ENCODE measurements at regions not wholly inside any gene's neighbourhood (a gene's known extent, or its start where the extent isn't known, plus 50 kb on each side); places are given as distances from the start of the nearest gene placed in this dataset.

DNA sequence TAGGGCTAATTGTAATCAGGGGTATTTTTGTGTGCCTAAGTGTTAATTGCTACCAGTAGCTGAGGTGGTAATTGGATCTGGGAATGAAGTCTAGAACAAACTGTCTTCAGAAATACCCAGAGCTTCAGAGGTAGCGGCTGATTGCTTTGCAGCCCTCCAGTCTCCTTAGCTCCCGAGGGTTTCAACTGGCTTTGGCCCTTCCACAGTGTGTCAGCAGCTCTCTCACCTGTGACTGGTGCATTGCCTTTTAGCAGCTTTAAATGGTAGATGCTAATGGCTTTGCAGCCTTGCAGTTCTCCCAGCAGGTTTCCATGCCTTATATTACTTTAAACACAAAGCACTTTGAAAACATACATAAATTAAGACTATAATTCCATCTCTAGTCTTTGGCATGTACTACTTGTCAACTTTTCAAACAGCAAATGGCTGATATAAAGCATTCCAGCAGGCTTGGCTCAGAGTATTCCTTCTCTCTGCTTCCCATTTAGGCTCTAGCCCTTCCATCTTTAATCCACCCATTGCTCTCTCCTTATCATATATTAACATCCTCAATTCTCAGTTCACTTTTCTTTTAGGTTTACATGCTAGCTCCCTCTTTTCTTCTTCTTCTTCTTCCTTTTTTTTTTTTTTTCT lies 156.4 kb upstream of the GALNT13 start:
- Histone ChIP-seq H3K36me3 (ENCODE audit: insufficient read depth, low read depth, low read length) (no peaks in the 10 kb centered on the region), H3K27ac (ENCODE audit: low read length) (no peak overlapping the region), H3K9me3 (ENCODE audit: insufficient read depth, low read depth, low read length) (no peaks in the 10 kb centered on the region), H3K27me3 (ENCODE audit: insufficient read depth, low read length) (no peaks in the 10 kb centered on the region), H3K4me3 (ENCODE audit: low read length) (no peak overlapping the region), H3K4me1 (ENCODE audit: insufficient read depth, low read length) (no peaks in the 10 kb centered on the region), H3K9ac (ENCODE audit: low read depth, low read length) (no peak overlapping the region)

DNA sequence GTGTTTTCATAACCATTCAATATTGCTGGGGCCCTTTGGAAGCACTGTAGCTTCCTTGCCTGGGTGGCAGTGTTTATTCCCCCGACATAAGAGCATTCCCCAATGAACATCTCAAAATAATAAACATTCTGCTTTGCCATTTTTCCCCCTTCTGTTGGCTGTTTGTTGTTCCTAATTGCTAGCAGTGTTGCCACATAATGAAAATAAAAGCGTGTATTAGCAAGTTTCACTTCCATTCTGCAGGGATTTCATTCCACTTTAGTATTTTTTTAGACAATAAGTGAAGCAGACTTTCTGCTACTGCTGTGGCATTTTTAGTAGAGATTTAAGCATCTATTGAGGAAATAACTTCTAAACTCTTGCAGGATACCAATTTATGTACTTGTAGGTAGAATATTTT lies 154.7 kb upstream of the GALNT13 start:
- H3K27me3 ChIP-seq (ENCODE audit: insufficient read depth, low read length), result no peaks in the 10 kb centered on the region
- H3K4me1 ChIP-seq (ENCODE audit: insufficient read depth, low read length), result no peaks in the 10 kb centered on the region
- no peak overlapping the region for H3K27ac ChIP-seq (ENCODE audit: low read length)
- H3K4me3 ChIP-seq (ENCODE audit: low read length), result no peak overlapping the region
- no peak overlapping the region for H3K9ac ChIP-seq (ENCODE audit: low read depth, low read length)
- H3K36me3 ChIP-seq (ENCODE audit: insufficient read depth, low read depth, low read length), result no peaks in the 10 kb centered on the region
- H3K9me3 ChIP-seq (ENCODE audit: insufficient read depth, low read depth, low read length), result no peaks in the 10 kb centered on the region

DNA sequence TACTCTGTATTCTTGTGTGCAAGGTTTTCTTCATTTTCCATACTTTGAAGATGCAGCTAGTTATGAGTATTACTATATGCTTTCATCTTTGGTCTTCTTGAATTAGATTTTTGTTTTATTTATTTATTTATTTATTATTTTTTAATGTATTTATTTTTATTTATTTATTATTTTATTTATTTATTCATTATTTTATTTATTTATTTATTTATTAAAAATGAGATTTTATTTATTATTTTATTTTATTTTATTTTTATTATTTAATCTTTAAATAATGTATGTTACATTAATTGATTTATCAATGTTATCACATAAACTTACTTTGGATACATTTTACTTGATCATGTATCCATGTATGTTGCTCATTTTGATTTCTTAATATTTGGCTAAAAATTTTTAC lies 132.3 kb upstream of the GALNT13 start:
- Histone ChIP-seq H3K4me3 (ENCODE audit: low read length) (no peak overlapping the region), H3K9ac (ENCODE audit: low read depth, low read length) (no peak overlapping the region), H3K27ac (ENCODE audit: low read length) (no peak overlapping the region), H3K27me3 (ENCODE audit: insufficient read depth, low read length) (no peaks in the 10 kb centered on the region), H3K9me3 (ENCODE audit: insufficient read depth, low read depth, low read length) (no peaks in the 10 kb centered on the region), H3K4me1 (ENCODE audit: insufficient read depth, low read length) (no peaks in the 10 kb centered on the region), H3K36me3 (ENCODE audit: insufficient read depth, low read depth, low read length) (no peaks in the 10 kb centered on the region)

DNA sequence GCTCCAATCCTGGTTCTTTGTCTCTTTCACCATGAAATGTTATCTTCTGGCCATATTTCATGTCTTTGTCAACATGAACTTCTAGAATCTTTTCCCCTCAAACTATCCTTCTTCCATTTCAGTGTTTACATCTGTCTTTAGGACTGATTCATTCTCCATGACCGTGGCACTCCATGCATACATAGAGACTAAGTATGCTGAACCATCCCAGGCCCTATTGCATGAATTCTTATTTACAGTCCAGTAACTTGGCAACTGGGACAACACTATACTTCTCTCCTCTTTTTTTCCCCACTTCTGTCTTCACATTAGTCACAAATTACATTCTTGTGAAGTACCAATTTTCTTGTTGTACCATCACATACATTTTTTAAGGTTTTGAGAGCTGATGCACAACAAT lies 109.8 kb upstream of the GALNT13 start:
- H3K9ac ChIP-seq (ENCODE audit: low read depth, low read length), result no peak overlapping the region
- H3K9me3 ChIP-seq (ENCODE audit: insufficient read depth, low read depth, low read length), result peaks cover 7% of the 10 kb centered on the region
- H3K27me3 ChIP-seq (ENCODE audit: insufficient read depth, low read length), result no peaks in the 10 kb centered on the region
- H3K27ac ChIP-seq (ENCODE audit: low read length), result no peak overlapping the region
- H3K4me3 ChIP-seq (ENCODE audit: low read length), result no peak overlapping the region
- H3K36me3 ChIP-seq (ENCODE audit: insufficient read depth, low read depth, low read length), result no peaks in the 10 kb centered on the region
- H3K4me1 ChIP-seq (ENCODE audit: insufficient read depth, low read length), result no peaks in the 10 kb centered on the region

DNA sequence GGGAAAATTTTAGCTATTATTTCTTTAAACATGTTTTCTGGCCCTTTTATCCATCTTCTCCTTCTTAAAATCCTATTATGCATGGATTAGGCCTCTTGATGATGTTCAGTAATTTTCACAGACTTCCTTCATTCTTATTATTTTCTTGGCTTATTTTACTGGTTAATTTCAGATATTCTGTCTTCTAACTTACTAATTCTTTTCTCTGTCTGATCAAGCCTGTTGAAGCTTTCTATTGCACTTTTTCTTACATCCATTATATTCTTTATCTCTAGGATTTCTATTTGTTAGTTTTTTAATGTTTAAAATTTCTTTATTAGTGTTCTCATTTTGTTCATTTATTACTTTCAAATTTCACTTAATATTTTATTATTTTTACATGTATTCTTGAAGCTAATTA lies 105.3 kb upstream of the GALNT13 start:
- H3K36me3 ChIP-seq (ENCODE audit: insufficient read depth, low read depth, low read length), result no peaks in the 10 kb centered on the region
- H3K27me3 ChIP-seq (ENCODE audit: insufficient read depth, low read length), result no peaks in the 10 kb centered on the region
- no peak overlapping the region for H3K4me3 ChIP-seq (ENCODE audit: low read length)
- H3K4me1 ChIP-seq (ENCODE audit: insufficient read depth, low read length), result no peaks in the 10 kb centered on the region
- no peak overlapping the region for H3K9ac ChIP-seq (ENCODE audit: low read depth, low read length)
- H3K27ac ChIP-seq (ENCODE audit: low read length), result no peak overlapping the region
- H3K9me3 ChIP-seq (ENCODE audit: insufficient read depth, low read depth, low read length), result peaks cover 7% of the 10 kb centered on the region

DNA sequence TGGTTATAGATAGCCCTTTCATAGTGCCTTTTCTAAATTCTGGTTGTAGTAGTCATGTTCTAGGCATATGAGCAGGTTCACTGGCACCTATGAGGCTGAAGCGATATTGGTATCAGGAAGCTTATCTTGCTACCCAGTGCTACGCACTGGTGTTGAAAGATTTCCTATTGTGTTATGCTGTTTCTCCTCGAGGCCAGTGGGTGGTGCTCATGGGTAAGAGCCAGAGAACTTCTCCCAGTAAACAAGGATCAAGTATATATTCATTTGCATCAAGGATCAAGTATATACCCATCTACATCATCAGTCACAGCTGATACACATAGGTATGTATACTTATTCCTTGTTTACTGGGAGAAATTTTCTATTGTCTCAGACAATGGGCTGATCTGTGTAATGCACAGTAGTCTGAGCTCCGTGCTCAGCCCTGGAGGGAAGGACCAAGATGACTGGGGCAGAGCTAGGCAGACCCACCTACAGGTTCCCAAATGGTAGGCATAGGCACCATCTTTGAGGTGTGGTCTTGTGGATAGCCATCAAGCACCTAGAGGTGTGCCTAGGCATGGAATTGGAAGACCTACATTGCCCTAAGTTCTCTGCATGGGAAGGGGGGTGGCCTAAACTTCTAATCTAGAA lies 101.2 kb upstream of the GALNT13 start:
- Histone ChIP-seq H3K4me3 (ENCODE audit: low read length) (no peak overlapping the region), H3K27ac (ENCODE audit: low read length) (no peak overlapping the region), H3K4me1 (ENCODE audit: insufficient read depth, low read length) (no peaks in the 10 kb centered on the region), H3K36me3 (ENCODE audit: insufficient read depth, low read depth, low read length) (no peaks in the 10 kb centered on the region), H3K27me3 (ENCODE audit: insufficient read depth, low read length) (no peaks in the 10 kb centered on the region), H3K9ac (ENCODE audit: low read depth, low read length) (no peak overlapping the region), H3K9me3 (ENCODE audit: insufficient read depth, low read depth, low read length) (peaks cover 7% of the 10 kb centered on the region)

DNA sequence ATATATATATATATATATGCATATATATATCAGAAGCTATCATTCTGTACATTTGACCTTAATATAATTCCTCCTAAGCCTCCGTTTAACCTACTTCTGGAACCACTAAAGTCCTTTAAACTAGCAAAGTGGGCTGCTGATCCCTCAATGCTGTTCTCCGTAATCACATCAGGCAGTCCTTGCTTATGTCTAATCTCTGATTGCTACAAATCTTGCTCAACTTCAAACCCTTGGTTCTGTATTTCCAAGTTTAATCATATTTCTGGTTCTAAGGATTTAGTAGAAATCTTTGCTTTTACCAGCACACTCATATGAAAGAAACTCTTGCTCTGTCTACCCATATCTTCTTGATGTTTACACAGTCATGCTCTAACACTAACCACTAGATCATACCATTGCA lies 91.5 kb upstream of the GALNT13 start:
- Histone ChIP-seq H3K27me3 (ENCODE audit: insufficient read depth, low read length) (no peaks in the 10 kb centered on the region), H3K4me1 (ENCODE audit: insufficient read depth, low read length) (no peaks in the 10 kb centered on the region), H3K9ac (ENCODE audit: low read depth, low read length) (no peak overlapping the region), H3K9me3 (ENCODE audit: insufficient read depth, low read depth, low read length) (no peaks in the 10 kb centered on the region), H3K36me3 (ENCODE audit: insufficient read depth, low read depth, low read length) (no peaks in the 10 kb centered on the region), H3K4me3 (ENCODE audit: low read length) (no peak overlapping the region), H3K27ac (ENCODE audit: low read length) (no peak overlapping the region)

DNA sequence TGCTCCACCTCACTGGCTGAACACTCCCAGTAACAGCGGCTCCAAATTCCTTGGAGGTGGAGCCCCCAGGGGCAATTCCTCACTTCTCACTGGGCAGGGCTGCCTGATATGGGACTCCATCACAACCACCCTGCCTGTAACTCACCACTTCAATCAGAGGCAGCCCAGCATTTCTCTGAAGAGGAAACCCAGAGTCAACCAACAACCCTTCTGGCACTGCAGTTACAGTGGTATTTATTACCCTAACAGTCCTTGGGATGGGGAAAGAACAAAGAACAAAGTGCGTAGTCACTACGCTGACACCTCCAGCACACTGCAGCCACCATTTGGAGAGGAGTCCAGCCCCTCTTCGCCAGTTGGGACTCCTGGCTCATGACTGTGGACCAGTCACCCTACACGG lies 85.7 kb upstream of the GALNT13 start:
- H3K27me3 ChIP-seq (ENCODE audit: insufficient read depth, low read length), result no peaks in the 10 kb centered on the region
- H3K27ac ChIP-seq (ENCODE audit: low read length), result no peak overlapping the region
- no peaks in the 10 kb centered on the region for H3K4me1 ChIP-seq (ENCODE audit: insufficient read depth, low read length)
- no peaks in the 10 kb centered on the region for H3K36me3 ChIP-seq (ENCODE audit: insufficient read depth, low read depth, low read length)
- no peak overlapping the region for H3K9ac ChIP-seq (ENCODE audit: low read depth, low read length)
- H3K9me3 ChIP-seq (ENCODE audit: insufficient read depth, low read depth, low read length), result no peaks in the 10 kb centered on the region
- no peak overlapping the region for H3K4me3 ChIP-seq (ENCODE audit: low read length)

DNA sequence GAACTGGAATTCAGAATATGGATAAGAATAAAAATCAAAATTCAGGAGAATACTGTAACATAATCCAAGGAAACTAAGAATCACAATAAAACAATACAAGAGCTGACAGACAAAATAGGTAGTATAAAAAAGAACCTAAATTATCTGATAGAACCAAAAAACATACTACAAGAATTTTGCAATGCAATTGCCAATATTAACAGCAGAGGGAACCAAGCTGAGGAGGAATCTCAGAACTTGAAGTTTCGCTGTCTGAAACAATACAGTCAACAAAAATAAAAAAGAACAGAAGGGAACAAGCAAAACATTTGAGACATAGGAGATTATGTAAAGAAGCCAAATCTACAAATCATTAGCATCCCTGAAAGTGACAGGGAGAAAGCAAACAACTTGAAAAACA lies 84.1 kb upstream of the GALNT13 start:
- Histone ChIP-seq H3K27ac (ENCODE audit: low read length) (no peak overlapping the region), H3K9ac (ENCODE audit: low read depth, low read length) (no peak overlapping the region), H3K36me3 (ENCODE audit: insufficient read depth, low read depth, low read length) (no peaks in the 10 kb centered on the region), H3K4me1 (ENCODE audit: insufficient read depth, low read length) (no peaks in the 10 kb centered on the region), H3K9me3 (ENCODE audit: insufficient read depth, low read depth, low read length) (no peaks in the 10 kb centered on the region), H3K27me3 (ENCODE audit: insufficient read depth, low read length) (no peaks in the 10 kb centered on the region), H3K4me3 (ENCODE audit: low read length) (no peak overlapping the region)

DNA sequence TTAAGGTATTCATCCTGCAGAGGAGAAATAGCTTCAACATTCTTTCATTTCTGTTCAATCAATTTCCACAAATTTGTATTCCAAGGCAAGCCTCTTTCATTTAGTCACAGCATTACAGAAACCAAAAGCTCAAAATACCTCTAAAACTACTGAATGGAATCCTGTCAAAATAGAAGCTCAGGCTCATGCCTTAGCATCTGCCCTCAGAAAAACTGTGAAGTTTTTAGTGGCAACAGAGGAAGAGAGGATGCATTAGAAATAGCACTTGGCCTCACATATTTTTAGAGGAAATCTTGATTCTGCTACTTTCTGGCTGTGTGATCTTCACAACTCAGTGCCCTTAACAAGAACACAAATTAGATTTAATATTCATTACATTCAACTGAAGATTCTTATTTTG lies 69.1 kb upstream of the GALNT13 start:
- Histone ChIP-seq H3K36me3 (ENCODE audit: insufficient read depth, low read depth, low read length) (no peaks in the 10 kb centered on the region), H3K27ac (ENCODE audit: low read length) (no peak overlapping the region), H3K9me3 (ENCODE audit: insufficient read depth, low read depth, low read length) (no peaks in the 10 kb centered on the region), H3K4me1 (ENCODE audit: insufficient read depth, low read length) (no peaks in the 10 kb centered on the region), H3K27me3 (ENCODE audit: insufficient read depth, low read length) (no peaks in the 10 kb centered on the region), H3K9ac (ENCODE audit: low read depth, low read length) (no peak overlapping the region), H3K4me3 (ENCODE audit: low read length) (no peak overlapping the region)

DNA sequence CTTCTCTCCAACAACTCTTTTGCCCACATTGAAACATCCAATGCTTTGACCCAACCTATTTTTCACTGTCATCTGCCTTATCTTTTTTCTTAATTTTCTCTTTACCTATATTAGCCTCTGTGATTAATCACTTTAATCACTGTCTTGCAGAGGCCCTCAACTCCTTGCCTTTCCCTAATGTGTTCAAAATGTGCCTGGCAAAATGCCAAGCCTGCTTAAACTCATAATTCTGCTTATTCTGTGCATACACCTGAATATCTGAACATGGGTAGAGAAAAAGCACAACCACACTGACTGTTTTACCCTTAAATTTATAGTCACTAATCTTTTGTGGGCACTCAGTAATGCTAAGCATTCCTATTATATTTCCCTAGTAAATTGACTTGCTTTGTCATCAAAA lies 63.0 kb upstream of the GALNT13 start:
- Histone ChIP-seq H3K27me3 (ENCODE audit: insufficient read depth, low read length) (no peaks in the 10 kb centered on the region), H3K36me3 (ENCODE audit: insufficient read depth, low read depth, low read length) (no peaks in the 10 kb centered on the region), H3K27ac (ENCODE audit: low read length) (no peak overlapping the region), H3K9ac (ENCODE audit: low read depth, low read length) (no peak overlapping the region), H3K9me3 (ENCODE audit: insufficient read depth, low read depth, low read length) (no peaks in the 10 kb centered on the region), H3K4me1 (ENCODE audit: insufficient read depth, low read length) (peaks cover 9% of the 10 kb centered on the region; the same call in 1 of the 2 replicates), H3K4me3 (ENCODE audit: low read length) (no peak overlapping the region)

DNA sequence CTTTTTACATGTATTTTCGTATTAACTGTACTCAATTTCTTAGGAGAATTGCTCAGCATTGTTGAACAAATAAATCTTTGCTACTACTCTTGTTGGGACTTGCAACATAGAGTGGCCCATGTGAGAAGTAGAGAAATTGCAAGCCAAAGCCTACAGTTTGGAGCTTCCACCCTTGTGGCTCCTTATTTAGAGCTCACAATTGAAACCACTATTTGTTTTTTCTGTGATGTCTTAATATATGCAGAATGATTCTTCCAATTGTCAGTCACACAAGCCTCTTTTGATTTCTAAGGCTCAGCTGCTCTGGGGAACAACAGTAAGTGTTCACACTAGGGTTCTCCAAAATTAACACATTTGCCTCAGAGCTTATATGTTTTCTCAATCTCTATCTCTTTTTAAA lies 60.2 kb upstream of the GALNT13 start:
- Histone ChIP-seq H3K36me3 (ENCODE audit: insufficient read depth, low read depth, low read length) (no peaks in the 10 kb centered on the region), H3K4me1 (ENCODE audit: insufficient read depth, low read length) (peaks cover 9% of the 10 kb centered on the region; the same call in 1 of the 2 replicates), H3K9ac (ENCODE audit: low read depth, low read length) (no peak overlapping the region), H3K9me3 (ENCODE audit: insufficient read depth, low read depth, low read length) (no peaks in the 10 kb centered on the region), H3K4me3 (ENCODE audit: low read length) (no peak overlapping the region), H3K27ac (ENCODE audit: low read length) (no peak overlapping the region), H3K27me3 (ENCODE audit: insufficient read depth, low read length) (no peaks in the 10 kb centered on the region)

All from iPS-20b (cell line).